A673 (cell line): ENCODE measurements at regions not wholly inside any gene's neighbourhood (a gene's known extent, or its start where the extent isn't known, plus 50 kb on each side); places are given as distances from the start of the nearest gene placed in this dataset.

Experiments
- BruUV-seq: library from RNA; stranded (reverse); fragments of 400-500 nt; replicated peaks from 2 replicates; lab custom pipeline; 2021; lab: Mats Ljungman, UMichigan
- CTCF ChIA-PET: fragments of 300-600 bp; sonication (Branson Sonifier 250); formaldehyde crosslinking; loops from one replicate; lab custom pipeline; 2022; ENCODE audit warnings: antibody characterized with exemption; lab: Charles Lee
- POLR2A ChIA-PET: fragments of 300-600 bp; sonication (Branson Sonifier 250); formaldehyde crosslinking; loops from one replicate; lab custom pipeline; 2022; ENCODE audit warnings: antibody characterized with exemption; ENCODE audit not compliant: low non-redundant PET; lab: Charles Lee
- DNase-seq: peaks from one replicate; pipeline ENCODE4 v3.0.0-alpha.2; 2015; ENCODE audit warnings: low spot score
- H3K27ac ChIP-seq: fragments of 200-600 bp; sonication (generic); 2 replicates; pipeline ENCODE4 v1.5.1; 2016; ENCODE audit warnings: mixed run types, low read depth, mild to moderate bottlenecking, mixed read lengths, antibody characterized with exemption, low read length; ENCODE audit not compliant: poor library complexity, severe bottlenecking
- H3K27me3 ChIP-seq: fragments of 200-600 bp; sonication (generic); replicated peaks from 2 replicates; pipeline ENCODE4 v1.6.1; 2017; ENCODE audit warnings: mixed run types, low read depth, mild to moderate bottlenecking, mixed read lengths, antibody characterized with exemption, low read length; ENCODE audit not compliant: insufficient read depth, poor library complexity
- H3K36me3 ChIP-seq: fragments of 200-600 bp; sonication (generic); 2 replicates; pipeline ENCODE4 v1.6.1; 2016; ENCODE audit warnings: mixed run types, mild to moderate bottlenecking, mixed read lengths, antibody characterized with exemption, low read length; ENCODE audit not compliant: insufficient read depth, poor library complexity, severe bottlenecking
- H3K4me1 ChIP-seq: fragments of 200-600 bp; sonication (generic); 2 replicates; pipeline ENCODE4 v1.6.1; 2017; ENCODE audit warnings: mixed run types, mild to moderate bottlenecking, mixed read lengths, antibody characterized with exemption, low read length; ENCODE audit not compliant: insufficient read depth, poor library complexity, severe bottlenecking
- H3K4me3 ChIP-seq: fragments of 200-600 bp; sonication (generic); 2 replicates; pipeline ENCODE4 v1.5.1; 2016; ENCODE audit warnings: low read depth, mixed run types, mild to moderate bottlenecking, mixed read lengths, low read length; ENCODE audit not compliant: poor library complexity, severe bottlenecking
- H3K9me3 ChIP-seq: fragments of 200-600 bp; sonication (generic); 2 replicates; pipeline ENCODE4 v1.6.1; 2016; ENCODE audit warnings: mixed run types, low read depth, mild to moderate bottlenecking, mixed read lengths, antibody characterized with exemption, low read length; ENCODE audit not compliant: poor library complexity, severe bottlenecking
- CTCF ChIP-seq: fragments of 300-800, 200-600 bp; sonication (generic); conservative IDR thresholded peaks from 2 replicates; pipeline ENCODE4 v1.5.1; 2017; ENCODE audit warnings: low read depth, mild to moderate bottlenecking, antibody characterized with exemption, low read length, moderate library complexity, mixed read lengths
- EZH2 ChIP-seq: fragments of 200-600 bp; sonication (generic); IDR thresholded peaks from 2 replicates; pipeline ENCODE4 v1.6.1; 2017; ENCODE audit warnings: borderline replicate concordance, low read depth, mild to moderate bottlenecking, mixed read lengths, antibody characterized with exemption, low read length; ENCODE audit not compliant: poor library complexity, severe bottlenecking
- intact Hi-C: fragments of 100-400 bp; cut with micrococcal nuclease; formaldehyde crosslinking; loops from one replicate; pipeline ENCODE4 v1.10.0; 2022; ENCODE audit not compliant: unreplicated experiment

GRCh38 chr13:103328899-103329298 lies 262.7 kb upstream of the SLC10A2 start:
- CTCF ChIA-PET: no interaction called here
- no peak for DNase-seq
- POLR2A ChIA-PET: no interaction called here
- H3K4me3 ChIP-seq: no peak overlapping the region
- intact Hi-C loops: loop anchor here (5.0 kb wide), 1 partner anchor 137 kb away; no protein-coding TSS in a partner anchor
- H3K36me3 ChIP-seq: no peaks in the 10 kb centered on the region
- no peak overlapping the region for H3K27ac ChIP-seq
- TF ChIP-seq CTCF: peak; percentile 20; the same call in 1 of the 2 replicates
- no peak for TF ChIP-seq EZH2
- BruUV-seq: no TSS peak
- H3K9me3 ChIP-seq: no peaks in the 10 kb centered on the region
- peaks cover 24% of the 10 kb centered on the region for H3K27me3 ChIP-seq
- H3K4me1 ChIP-seq: no peaks in the 10 kb centered on the region

GRCh38 chr13:103326326-103326725 lies 260.1 kb upstream of the SLC10A2 start:
- Histone ChIP-seq H3K4me1 (no peaks in the 10 kb centered on the region), H3K9me3 (no peaks in the 10 kb centered on the region), H3K4me3 (no peak overlapping the region), H3K27me3 (peaks cover 24% of the 10 kb centered on the region), H3K36me3 (no peaks in the 10 kb centered on the region), H3K27ac (no peak overlapping the region)
- no TSS peak for BruUV-seq
- CTCF ChIA-PET: no interaction called here
- TF ChIP-seq EZH2 (no peak), CTCF (no peak)
- POLR2A ChIA-PET: no interaction called here
- intact Hi-C loops: loop anchor here (5.0 kb wide), 1 partner anchor 134 kb away; no protein-coding TSS in a partner anchor
- no peak for DNase-seq

GRCh38 chr13:103325672-103326071 lies 259.5 kb upstream of the SLC10A2 start:
- intact Hi-C loops: loop anchor here (5.0 kb wide), 1 partner anchor 133 kb away; no protein-coding TSS in a partner anchor
- no peak overlapping the region for H3K27ac ChIP-seq
- TF ChIP-seq CTCF (no peak), EZH2 (no peak)
- ChIA-PET CTCF (no interaction called here), POLR2A (no interaction called here)
- peak; percentile 40 for DNase-seq
- H3K36me3 ChIP-seq: no peaks in the 10 kb centered on the region
- H3K4me1 ChIP-seq: no peaks in the 10 kb centered on the region
- H3K27me3 ChIP-seq: peaks cover 23% of the 10 kb centered on the region
- H3K9me3 ChIP-seq: no peaks in the 10 kb centered on the region
- no TSS peak for BruUV-seq
- no peak overlapping the region for H3K4me3 ChIP-seq
